ENCODE measurements at regions not wholly inside any gene's neighbourhood (a gene's known extent, or its start where the extent isn't known, plus 50 kb on each side); places are given as distances from the start of the nearest gene placed in this dataset.

DNA sequence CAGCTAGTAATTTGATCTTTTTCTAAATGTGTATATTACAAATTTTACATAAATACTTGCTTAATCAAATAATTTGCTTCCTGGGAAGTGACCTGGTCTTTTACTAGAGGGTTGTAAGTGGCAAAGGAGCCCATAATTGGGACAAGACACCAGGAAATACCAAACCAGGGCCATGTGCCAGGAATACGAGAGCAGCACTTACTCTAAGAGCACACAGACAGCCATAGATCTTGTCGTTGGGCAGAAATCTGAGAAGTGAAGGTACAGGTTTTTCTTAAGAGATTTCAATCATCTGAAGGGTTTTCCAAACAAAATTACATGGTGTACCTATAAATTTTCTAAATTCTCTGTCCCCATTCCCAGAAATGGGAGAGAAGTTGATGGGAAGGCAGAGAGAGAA lies 179.3 kb downstream of the HINT1 start:
- H3K9ac ChIP-seq (ENCODE audit: low read depth in 1 of 2, low read length in 2 of 2) = no peak overlapping the region
- no peaks in the 10 kb centered on the region for H3K36me3 ChIP-seq (ENCODE audit: control insufficient read depth in 2 of 2, insufficient read depth in 2 of 2, low read length in 2 of 2)
- H3K4me3 ChIP-seq (ENCODE audit: low read length in 2 of 2) = no peak overlapping the region
- no peaks in the 10 kb centered on the region for H3K4me1 ChIP-seq (ENCODE audit: control insufficient read depth in 2 of 2, insufficient read depth in 2 of 2, low read length in 2 of 2)
- H3K27ac ChIP-seq (ENCODE audit: low read depth in 2 of 2, low read length in 2 of 2) = no peak overlapping the region
- no peaks in the 10 kb centered on the region for H3K27me3 ChIP-seq (ENCODE audit: control insufficient read depth in 2 of 2, insufficient read depth in 2 of 2, low read length in 2 of 2)
- H3K9me3 ChIP-seq (ENCODE audit: control insufficient read depth in 2 of 2, low read length in 2 of 2) = no peaks in the 10 kb centered on the region

GRCh38 chr5:130981663-130982062 lies 183.4 kb downstream of the HINT1 start:
- H3K4me1 ChIP-seq (ENCODE audit: control insufficient read depth in 2 of 2, insufficient read depth in 2 of 2, low read length in 2 of 2) = no peaks in the 10 kb centered on the region
- no peaks in the 10 kb centered on the region for H3K9me3 ChIP-seq (ENCODE audit: control insufficient read depth in 2 of 2, low read length in 2 of 2)
- no peak overlapping the region for H3K4me3 ChIP-seq (ENCODE audit: low read length in 2 of 2)
- no peak overlapping the region for H3K27ac ChIP-seq (ENCODE audit: low read depth in 2 of 2, low read length in 2 of 2)
- H3K9ac ChIP-seq (ENCODE audit: low read depth in 1 of 2, low read length in 2 of 2) = no peak overlapping the region
- no peaks in the 10 kb centered on the region for H3K36me3 ChIP-seq (ENCODE audit: control insufficient read depth in 2 of 2, insufficient read depth in 2 of 2, low read length in 2 of 2)
- H3K27me3 ChIP-seq (ENCODE audit: control insufficient read depth in 2 of 2, insufficient read depth in 2 of 2, low read length in 2 of 2) = no peaks in the 10 kb centered on the region

GRCh38 chr5:130978475-130978874 lies 186.6 kb downstream of the HINT1 start:
- no peak overlapping the region for H3K27ac ChIP-seq (ENCODE audit: low read depth in 2 of 2, low read length in 2 of 2)
- H3K27me3 ChIP-seq (ENCODE audit: control insufficient read depth in 2 of 2, insufficient read depth in 2 of 2, low read length in 2 of 2) = no peaks in the 10 kb centered on the region

DNA sequence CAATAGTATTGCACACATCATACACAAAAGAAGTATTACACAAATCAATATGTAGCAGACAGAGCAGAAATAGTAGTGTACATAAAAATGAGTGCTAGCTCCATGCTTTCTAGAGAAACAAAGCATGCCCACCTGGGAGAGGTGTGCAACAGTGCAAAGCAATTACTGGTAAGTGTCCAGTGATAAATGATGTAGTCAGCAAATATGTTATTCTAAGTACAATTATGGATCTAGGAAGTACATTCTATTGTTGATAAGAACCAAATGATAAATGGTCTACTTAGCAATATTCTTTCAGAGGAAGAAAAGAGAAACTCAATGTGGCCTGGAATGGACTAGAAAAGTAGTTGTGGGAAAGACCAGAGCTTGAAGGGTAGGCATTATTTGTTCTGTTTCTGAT lies 188.6 kb downstream of the HINT1 start:
- H3K9ac ChIP-seq (ENCODE audit: low read depth in 1 of 2, low read length in 2 of 2) = no peak overlapping the region
- H3K27me3 ChIP-seq (ENCODE audit: control insufficient read depth in 2 of 2, insufficient read depth in 2 of 2, low read length in 2 of 2) = no peaks in the 10 kb centered on the region
- H3K4me1 ChIP-seq (ENCODE audit: control insufficient read depth in 2 of 2, insufficient read depth in 2 of 2, low read length in 2 of 2) = peaks cover 2 to 3% of the 10 kb centered on the region in 2 donors
- no peaks in the 10 kb centered on the region for H3K9me3 ChIP-seq (ENCODE audit: control insufficient read depth in 2 of 2, low read length in 2 of 2)
- H3K36me3 ChIP-seq (ENCODE audit: control insufficient read depth in 2 of 2, insufficient read depth in 2 of 2, low read length in 2 of 2) = no peaks in the 10 kb centered on the region
- H3K4me3 ChIP-seq (ENCODE audit: low read length in 2 of 2) = no peak overlapping the region
- H3K27ac ChIP-seq (ENCODE audit: low read depth in 2 of 2, low read length in 2 of 2) = no peak overlapping the region

More at GRCh38 chr5:130978475-130978874, 186.6 kb downstream of the HINT1 start:
- H3K9ac ChIP-seq (ENCODE audit: low read depth in 1 of 2, low read length in 2 of 2) = no peak overlapping the region
- H3K4me3 ChIP-seq (ENCODE audit: low read length in 2 of 2) = no peak overlapping the region
- H3K36me3 ChIP-seq (ENCODE audit: control insufficient read depth in 2 of 2, insufficient read depth in 2 of 2, low read length in 2 of 2) = no peaks in the 10 kb centered on the region
- H3K9me3 ChIP-seq (ENCODE audit: control insufficient read depth in 2 of 2, low read length in 2 of 2) = no peaks in the 10 kb centered on the region
- H3K4me1 ChIP-seq (ENCODE audit: control insufficient read depth in 2 of 2, insufficient read depth in 2 of 2, low read length in 2 of 2) = peaks cover 2 to 3% of the 10 kb centered on the region in 2 donors

GRCh38 chr5:130975847-130976246 lies 189.2 kb downstream of the HINT1 start:
- no peaks in the 10 kb centered on the region for H3K27me3 ChIP-seq (ENCODE audit: control insufficient read depth in 2 of 2, insufficient read depth in 2 of 2, low read length in 2 of 2)
- H3K4me1 ChIP-seq (ENCODE audit: control insufficient read depth in 2 of 2, insufficient read depth in 2 of 2, low read length in 2 of 2) = peaks cover 2 to 3% of the 10 kb centered on the region in 2 donors
- H3K9me3 ChIP-seq (ENCODE audit: control insufficient read depth in 2 of 2, low read length in 2 of 2) = no peaks in the 10 kb centered on the region
- H3K27ac ChIP-seq (ENCODE audit: low read depth in 2 of 2, low read length in 2 of 2) = peak overlapping the region in 1 of 2 donors; percentile 26
- no peak overlapping the region for H3K9ac ChIP-seq (ENCODE audit: low read depth in 1 of 2, low read length in 2 of 2)
- H3K36me3 ChIP-seq (ENCODE audit: control insufficient read depth in 2 of 2, insufficient read depth in 2 of 2, low read length in 2 of 2) = no peaks in the 10 kb centered on the region
- H3K4me3 ChIP-seq (ENCODE audit: low read length in 2 of 2) = no peak overlapping the region

- Histone ChIP-seq H3K9ac (ENCODE audit: low read depth in 1 of 2, low read length in 2 of 2) (no peak overlapping the region), H3K4me3 (ENCODE audit: low read length in 2 of 2) (no peak overlapping the region), H3K27me3 (ENCODE audit: control insufficient read depth in 2 of 2, insufficient read depth in 2 of 2, low read length in 2 of 2) (no peaks in the 10 kb centered on the region), H3K27ac (ENCODE audit: low read depth in 2 of 2, low read length in 2 of 2) (peak overlapping the region in 1 of 2 donors; percentile 26), H3K9me3 (ENCODE audit: control insufficient read depth in 2 of 2, low read length in 2 of 2) (no peaks in the 10 kb centered on the region), H3K36me3 (ENCODE audit: control insufficient read depth in 2 of 2, insufficient read depth in 2 of 2, low read length in 2 of 2) (no peaks in the 10 kb centered on the region), H3K4me1 (ENCODE audit: control insufficient read depth in 2 of 2, insufficient read depth in 2 of 2, low read length in 2 of 2) (peaks cover 2 to 3% of the 10 kb centered on the region in 2 donors)
Observed at GRCh38 chr5:130975299-130975698, 189.8 kb downstream of the HINT1 start.

DNA sequence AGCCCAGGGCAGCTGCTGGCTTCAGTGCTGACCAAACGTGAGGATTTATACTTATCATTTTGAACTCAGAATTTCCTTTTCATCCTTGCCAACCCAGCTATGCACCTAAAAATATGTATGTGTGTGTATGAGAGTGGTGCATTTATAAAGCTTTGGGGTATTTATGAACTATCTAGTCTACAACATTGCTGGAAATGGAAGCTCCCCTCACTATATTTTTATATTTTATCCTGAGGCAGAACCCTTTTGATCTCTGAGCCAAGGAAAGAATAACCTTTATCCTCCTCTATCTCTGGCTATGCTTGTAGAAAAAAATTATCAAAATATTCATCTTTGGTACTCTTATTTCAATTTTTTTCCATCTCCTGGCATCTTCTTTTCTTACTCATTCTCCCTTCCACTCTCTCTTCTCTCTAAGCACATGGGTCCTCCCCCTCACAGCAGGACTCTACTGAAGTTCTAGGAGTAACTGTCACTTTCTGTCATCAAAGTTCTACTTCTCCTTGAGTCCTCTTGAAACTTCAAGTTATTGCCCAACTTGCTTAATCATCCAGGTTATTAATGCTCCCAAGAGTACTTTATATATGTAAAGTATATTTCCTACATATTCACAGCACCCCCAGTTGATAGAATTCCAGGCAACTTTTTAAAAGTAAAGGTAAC lies 190.9 kb downstream of the HINT1 start:
- no peaks in the 10 kb centered on the region for H3K36me3 ChIP-seq (ENCODE audit: control insufficient read depth in 2 of 2, insufficient read depth in 2 of 2, low read length in 2 of 2)
- peaks cover 2 to 3% of the 10 kb centered on the region in 2 donors for H3K4me1 ChIP-seq (ENCODE audit: control insufficient read depth in 2 of 2, insufficient read depth in 2 of 2, low read length in 2 of 2)
- H3K27ac ChIP-seq (ENCODE audit: low read depth in 2 of 2, low read length in 2 of 2) = no peak overlapping the region
- no peaks in the 10 kb centered on the region for H3K27me3 ChIP-seq (ENCODE audit: control insufficient read depth in 2 of 2, insufficient read depth in 2 of 2, low read length in 2 of 2)
- H3K9ac ChIP-seq (ENCODE audit: low read depth in 1 of 2, low read length in 2 of 2) = no peak overlapping the region
- no peaks in the 10 kb centered on the region for H3K9me3 ChIP-seq (ENCODE audit: control insufficient read depth in 2 of 2, low read length in 2 of 2)
- no peak overlapping the region for H3K4me3 ChIP-seq (ENCODE audit: low read length in 2 of 2)

- peaks cover 3 to 4% of the 10 kb centered on the region in 2 donors for H3K4me1 ChIP-seq (ENCODE audit: control insufficient read depth in 2 of 2, insufficient read depth in 2 of 2, low read length in 2 of 2)
- H3K9me3 ChIP-seq (ENCODE audit: control insufficient read depth in 2 of 2, low read length in 2 of 2) = no peaks in the 10 kb centered on the region
Observed at GRCh38 chr5:130966990-130967525, 198.0 kb downstream of the HINT1 start.

DNA sequence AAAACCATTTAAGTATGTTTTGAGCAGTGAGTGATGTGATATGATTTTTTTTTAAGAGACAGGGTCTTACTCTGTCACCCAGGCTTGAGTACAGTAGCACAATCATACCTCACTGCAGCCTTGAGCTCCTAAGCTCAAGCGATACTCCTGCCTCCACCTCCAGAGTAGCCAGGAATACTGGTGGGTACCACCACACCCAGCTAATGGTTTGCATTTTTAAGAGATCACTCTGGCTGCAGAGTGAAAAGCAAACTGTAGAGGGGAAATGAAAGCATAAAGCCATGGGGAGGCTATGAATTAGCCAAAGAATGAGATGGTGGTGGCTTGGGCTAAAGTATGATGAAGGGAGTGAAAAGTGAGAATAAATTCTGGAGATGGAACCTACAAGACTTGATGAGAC lies 199.1 kb downstream of the HINT1 start:
- no peak overlapping the region for H3K27ac ChIP-seq (ENCODE audit: low read depth in 2 of 2, low read length in 2 of 2)
- H3K27me3 ChIP-seq (ENCODE audit: control insufficient read depth in 2 of 2, insufficient read depth in 2 of 2, low read length in 2 of 2) = no peaks in the 10 kb centered on the region
- H3K4me3 ChIP-seq (ENCODE audit: low read length in 2 of 2) = no peak overlapping the region
- no peaks in the 10 kb centered on the region for H3K36me3 ChIP-seq (ENCODE audit: control insufficient read depth in 2 of 2, insufficient read depth in 2 of 2, low read length in 2 of 2)
- no peak overlapping the region for H3K9ac ChIP-seq (ENCODE audit: low read depth in 1 of 2, low read length in 2 of 2)
- no peaks in the 10 kb centered on the region for H3K9me3 ChIP-seq (ENCODE audit: control insufficient read depth in 2 of 2, low read length in 2 of 2)
- H3K4me1 ChIP-seq (ENCODE audit: control insufficient read depth in 2 of 2, insufficient read depth in 2 of 2, low read length in 2 of 2) = peaks cover 3 to 4% of the 10 kb centered on the region in 2 donors

More at GRCh38 chr5:130966990-130967525, 198.0 kb downstream of the HINT1 start:
- no peaks in the 10 kb centered on the region for H3K36me3 ChIP-seq (ENCODE audit: control insufficient read depth in 2 of 2, insufficient read depth in 2 of 2, low read length in 2 of 2)
- H3K9ac ChIP-seq (ENCODE audit: low read depth in 1 of 2, low read length in 2 of 2) = peak overlapping the region in 1 of 2 donors; percentile 7
- H3K27me3 ChIP-seq (ENCODE audit: control insufficient read depth in 2 of 2, insufficient read depth in 2 of 2, low read length in 2 of 2) = no peaks in the 10 kb centered on the region
- no peak overlapping the region for H3K27ac ChIP-seq (ENCODE audit: low read depth in 2 of 2, low read length in 2 of 2)
- no peak overlapping the region for H3K4me3 ChIP-seq (ENCODE audit: low read length in 2 of 2)

- Histone ChIP-seq H3K9ac (ENCODE audit: low read depth in 1 of 2, low read length in 2 of 2) (no peak overlapping the region), H3K9me3 (ENCODE audit: control insufficient read depth in 2 of 2, low read length in 2 of 2) (no peaks in the 10 kb centered on the region), H3K4me1 (ENCODE audit: control insufficient read depth in 2 of 2, insufficient read depth in 2 of 2, low read length in 2 of 2) (peaks cover 3 to 4% of the 10 kb centered on the region in 2 donors), H3K27ac (ENCODE audit: low read depth in 2 of 2, low read length in 2 of 2) (no peak overlapping the region), H3K36me3 (ENCODE audit: control insufficient read depth in 2 of 2, insufficient read depth in 2 of 2, low read length in 2 of 2) (no peaks in the 10 kb centered on the region), H3K27me3 (ENCODE audit: control insufficient read depth in 2 of 2, insufficient read depth in 2 of 2, low read length in 2 of 2) (no peaks in the 10 kb centered on the region), H3K4me3 (ENCODE audit: low read length in 2 of 2) (no peak overlapping the region)
Observed at GRCh38 chr5:130965360-130965759, 199.7 kb downstream of the HINT1 start.
